GM12878 (cell line): ENCODE measurements at regions not wholly inside any gene's neighbourhood (a gene's known extent, or its start where the extent isn't known, plus 50 kb on each side); places are given as distances from the start of the nearest gene placed in this dataset.

Experiments used
- ATAC-seq: fragments of 200-7000 bp; cut with Tn5 transposase; 3 replicates; pipeline ENCODE4 v1.9.1; 2020; ENCODE audit warnings: mild to moderate bottlenecking, moderate library complexity
- BruUV-seq: library from RNA; stranded (reverse); fragments of 400-500 nt; replicated peaks from 2 replicates; lab custom pipeline; 2021; lab: Mats Ljungman, UMichigan
- CTCF ChIA-PET: fragments of 300-600 bp; sonication (Branson Sonifier 250); formaldehyde crosslinking; extraction: SDS; loops from one replicate; lab custom pipeline; 2021; ENCODE audit warnings: inconsistent platforms; lab: Yijun Ruan, JAX
- POLR2A ChIA-PET: fragments of 350-600 bp; formaldehyde crosslinking; extraction: SDS; loops from one replicate; lab custom pipeline; 2021; ENCODE audit warnings: inconsistent platforms; lab: Charles Lee
- RAD21 ChIA-PET: fragments of 300-600 bp; sonication (Branson Sonifier 250); formaldehyde crosslinking; loops from one replicate; lab custom pipeline; 2023; ENCODE audit warnings: antibody characterized with exemption; ENCODE audit not compliant: unreplicated experiment; lab: Charles Lee
- SMC1A ChIA-PET: fragments of 300-600 bp; sonication (Branson Sonifier 250); formaldehyde crosslinking; loops from one replicate; lab custom pipeline; 2023; ENCODE audit not compliant: unreplicated experiment, uncharacterized antibody; lab: Charles Lee
- DNase-seq: peaks from one replicate; pipeline ENCODE4 v3.0.0-alpha.2; 2011; ENCODE audit warnings: low read depth, low spot score
- FAIRE-seq: peaks from 3 replicates; lab custom pipeline; 2011; peaks lifted over from hg19 to GRCh38; lab: Jason Lieb, UNC
- H2AFZ ChIP-seq: 2 replicates; pipeline ENCODE4 v1.6.0; 2011; ENCODE audit warnings: low read depth, low read length, control low read depth; ENCODE audit not compliant: control insufficient read depth
- H3K27ac ChIP-seq: 2 replicates; pipeline ENCODE4 v1.5.1; 2011; ENCODE audit warnings: control low read depth; ENCODE audit not compliant: control insufficient read depth, insufficient read depth
- H3K27me3 ChIP-seq, 2 experiments: replicated peaks in 1 of 2; 2 replicates each; pipeline versions ENCODE4 v1.6.0 to v1.6.1; 2011; ENCODE audit warnings: low read length in 1 of 2; ENCODE audit not compliant: control insufficient read depth in 2 of 2, insufficient read depth in 2 of 2
- H3K36me3 ChIP-seq, 2 experiments: 2 replicates each; pipeline ENCODE4 v1.5.1; 2011; ENCODE audit warnings: low read length in 1 of 2; ENCODE audit not compliant: control insufficient read depth in 2 of 2, insufficient read depth in 2 of 2
- H3K4me1 ChIP-seq: 2 replicates; pipeline ENCODE4 v1.6.1; 2011; ENCODE audit warnings: mild to moderate bottlenecking, low read length, moderate library complexity, mixed read lengths; ENCODE audit not compliant: control insufficient read depth, insufficient read depth
- H3K4me2 ChIP-seq: 2 replicates; pipeline ENCODE4 v1.6.0; 2011; ENCODE audit warnings: control low read depth; ENCODE audit not compliant: control insufficient read depth, insufficient read depth
- H3K4me3 ChIP-seq: fragments of 200-600 bp; sonication (generic); 2 replicates; pipeline ENCODE4 v1.5.1; 2016
- H3K79me2 ChIP-seq: 2 replicates; pipeline ENCODE4 v1.6.0; 2011; ENCODE audit warnings: low read length; ENCODE audit not compliant: control insufficient read depth, insufficient read depth
- H3K9ac ChIP-seq: 2 replicates; pipeline ENCODE4 v1.8.0; 2011; ENCODE audit warnings: low read length, control low read depth, mixed read lengths; ENCODE audit not compliant: control insufficient read depth, insufficient read depth
- H3K9me3 ChIP-seq: replicated peaks from 3 replicates; pipeline ENCODE4 v1.5.1; 2011; ENCODE audit warnings: mild to moderate bottlenecking, low read length; ENCODE audit not compliant: control insufficient read depth, insufficient read depth
- H4K20me1 ChIP-seq: 2 replicates; pipeline ENCODE4 v1.6.0; 2011; ENCODE audit not compliant: control insufficient read depth, insufficient read depth
- EP300 ChIP-seq, 2 experiments: fragments of 150-350 bp in 1 of 2; IDR thresholded peaks; 2 replicates each; pipeline ENCODE4 v1.6.1; 2011 to 2012; ENCODE audit warnings: low read depth in 2 of 2, low read length in 2 of 2, borderline replicate concordance in 1 of 2, improper control_type of control experiment in 1 of 2, inconsistent platforms in 1 of 2; ENCODE audit not compliant: control insufficient read depth in 1 of 2
- ETV6 ChIP-seq, 2 experiments: fragments of 450-650 bp in 1 of 2; IDR thresholded peaks in 1 of 2; conservative IDR thresholded peaks in 1 of 2; 2 replicates each; pipeline ENCODE4 v1.6.1; 2014; ENCODE audit warnings: antibody characterized with exemption in 1 of 2, borderline replicate concordance in 1 of 2, low read depth in 1 of 2, mild to moderate bottlenecking in 1 of 2, moderate library complexity in 1 of 2
- GABPA ChIP-seq: IDR thresholded peaks from 2 replicates; pipeline ENCODE4 v1.6.1; 2014; ENCODE audit warnings: antibody characterized with exemption, low read depth, mild to moderate bottlenecking, inconsistent platforms
- NFIC ChIP-seq: IDR thresholded peaks from 2 replicates; pipeline ENCODE4 v1.6.1; 2012; ENCODE audit warnings: low read depth, mild to moderate bottlenecking, inconsistent platforms, low read length, moderate library complexity
- NR2C2 ChIP-seq: IDR thresholded peaks from 2 replicates; pipeline ENCODE4 v1.6.1; 2011; ENCODE audit warnings: borderline replicate concordance, low read depth; ENCODE audit not compliant: control insufficient read depth, insufficient read length
- POLR2AphosphoS5 ChIP-seq: IDR thresholded peaks from 2 replicates; pipeline ENCODE4 v1.6.1; 2011; ENCODE audit warnings: mild to moderate bottlenecking, low read length, inconsistent platforms
- RELA ChIP-seq: fragments of 450-650 bp; IDR thresholded peaks from 2 replicates; pipeline ENCODE4 v1.8.0; 2014; ENCODE audit warnings: borderline replicate concordance; ENCODE audit not compliant: partially characterized antibody
- SMC3 ChIP-seq: IDR thresholded peaks from 2 replicates; pipeline ENCODE4 v1.6.1; 2011; ENCODE audit warnings: low read length, improper control_type of control experiment, borderline replicate concordance
- WGBS: methylation state at CpG from one replicate; pipeline ENCODE4 v1.1.6; 2016; ENCODE audit warnings: low lambda C conversion rate; ENCODE audit not compliant: insufficient replicate concordance, insufficient coverage; ENCODE audit errors: missing lambda C conversion rate; 5-methylcytosine and 5-hydroxymethylcytosine counted together
- in situ Hi-C: fragments of 300-500 bp; cut with MboI; formaldehyde crosslinking; loops from 9 replicates; pipeline ENCODE4 v1.14.3; 2018; ENCODE audit warnings: mixed read lengths
- intact Hi-C: fragments of 100-400 bp; cut with micrococcal nuclease; formaldehyde crosslinking; loops from one replicate; pipeline ENCODE4 v1.14.2; 2022; ENCODE audit not compliant: unreplicated experiment
- TF ChIP-seq, protein P1 (sequence below): fragments of 150-350 bp; IDR thresholded peaks from 2 replicates; pipeline ENCODE4 v1.6.1; 2016; ENCODE audit warnings: low read depth, low read length
- TF ChIP-seq, protein P2 (sequence below): fragments of 450-650 bp; IDR thresholded peaks from 2 replicates; pipeline ENCODE4 v1.6.1; 2017; ENCODE audit warnings: borderline replicate concordance
- TF ChIP-seq, protein P3 (sequence below): fragments of 150-350 bp; IDR thresholded peaks from 2 replicates; pipeline ENCODE4 v1.6.1; 2014; ENCODE audit warnings: mild to moderate bottlenecking, low read depth, low read length

GRCh38 chr13:86188170-86188569, 389.0 kb upstream of the SLITRK6 start:
- TF ChIP-seq, protein P1, sequence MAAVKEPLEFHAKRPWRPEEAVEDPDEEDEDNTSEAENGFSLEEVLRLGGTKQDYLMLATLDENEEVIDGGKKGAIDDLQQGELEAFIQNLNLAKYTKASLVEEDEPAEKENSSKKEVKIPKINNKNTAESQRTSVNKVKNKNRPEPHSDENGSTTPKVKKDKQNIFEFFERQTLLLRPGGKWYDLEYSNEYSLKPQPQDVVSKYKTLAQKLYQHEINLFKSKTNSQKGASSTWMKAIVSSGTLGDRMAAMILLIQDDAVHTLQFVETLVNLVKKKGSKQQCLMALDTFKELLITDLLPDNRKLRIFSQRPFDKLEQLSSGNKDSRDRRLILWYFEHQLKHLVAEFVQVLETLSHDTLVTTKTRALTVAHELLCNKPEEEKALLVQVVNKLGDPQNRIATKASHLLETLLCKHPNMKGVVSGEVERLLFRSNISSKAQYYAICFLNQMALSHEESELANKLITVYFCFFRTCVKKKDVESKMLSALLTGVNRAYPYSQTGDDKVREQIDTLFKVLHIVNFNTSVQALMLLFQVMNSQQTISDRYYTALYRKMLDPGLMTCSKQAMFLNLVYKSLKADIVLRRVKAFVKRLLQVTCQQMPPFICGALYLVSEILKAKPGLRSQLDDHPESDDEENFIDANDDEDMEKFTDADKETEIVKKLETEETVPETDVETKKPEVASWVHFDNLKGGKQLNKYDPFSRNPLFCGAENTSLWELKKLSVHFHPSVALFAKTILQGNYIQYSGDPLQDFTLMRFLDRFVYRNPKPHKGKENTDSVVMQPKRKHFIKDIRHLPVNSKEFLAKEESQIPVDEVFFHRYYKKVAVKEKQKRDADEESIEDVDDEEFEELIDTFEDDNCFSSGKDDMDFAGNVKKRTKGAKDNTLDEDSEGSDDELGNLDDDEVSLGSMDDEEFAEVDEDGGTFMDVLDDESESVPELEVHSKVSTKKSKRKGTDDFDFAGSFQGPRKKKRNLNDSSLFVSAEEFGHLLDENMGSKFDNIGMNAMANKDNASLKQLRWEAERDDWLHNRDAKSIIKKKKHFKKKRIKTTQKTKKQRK, result no peak
- TF ChIP-seq EP300 (IDR thresholded peaks at IDR 0.05; ENCODE audit: borderline replicate concordance in 1 of 2, control insufficient read depth in 1 of 2, low read depth in 2 of 2, low read length in 2 of 2) (no peak), NFIC (no peak), NR2C2 (no peak), SMC3 (no peak), ETV6 (conservative IDR thresholded peaks at IDR 0.05 in 1 of 2, IDR thresholded peaks at IDR 0.05 in 1 of 2; ENCODE audit: borderline replicate concordance in 1 of 2, low read depth in 1 of 2) (no peak), RELA (no peak), GABPA (no peak), POLR2AphosphoS5 (no peak)
- TF ChIP-seq, protein P2, sequence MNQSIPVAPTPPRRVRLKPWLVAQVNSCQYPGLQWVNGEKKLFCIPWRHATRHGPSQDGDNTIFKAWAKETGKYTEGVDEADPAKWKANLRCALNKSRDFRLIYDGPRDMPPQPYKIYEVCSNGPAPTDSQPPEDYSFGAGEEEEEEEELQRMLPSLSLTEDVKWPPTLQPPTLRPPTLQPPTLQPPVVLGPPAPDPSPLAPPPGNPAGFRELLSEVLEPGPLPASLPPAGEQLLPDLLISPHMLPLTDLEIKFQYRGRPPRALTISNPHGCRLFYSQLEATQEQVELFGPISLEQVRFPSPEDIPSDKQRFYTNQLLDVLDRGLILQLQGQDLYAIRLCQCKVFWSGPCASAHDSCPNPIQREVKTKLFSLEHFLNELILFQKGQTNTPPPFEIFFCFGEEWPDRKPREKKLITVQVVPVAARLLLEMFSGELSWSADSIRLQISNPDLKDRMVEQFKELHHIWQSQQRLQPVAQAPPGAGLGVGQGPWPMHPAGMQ, result no peak
- TF ChIP-seq, protein P3, sequence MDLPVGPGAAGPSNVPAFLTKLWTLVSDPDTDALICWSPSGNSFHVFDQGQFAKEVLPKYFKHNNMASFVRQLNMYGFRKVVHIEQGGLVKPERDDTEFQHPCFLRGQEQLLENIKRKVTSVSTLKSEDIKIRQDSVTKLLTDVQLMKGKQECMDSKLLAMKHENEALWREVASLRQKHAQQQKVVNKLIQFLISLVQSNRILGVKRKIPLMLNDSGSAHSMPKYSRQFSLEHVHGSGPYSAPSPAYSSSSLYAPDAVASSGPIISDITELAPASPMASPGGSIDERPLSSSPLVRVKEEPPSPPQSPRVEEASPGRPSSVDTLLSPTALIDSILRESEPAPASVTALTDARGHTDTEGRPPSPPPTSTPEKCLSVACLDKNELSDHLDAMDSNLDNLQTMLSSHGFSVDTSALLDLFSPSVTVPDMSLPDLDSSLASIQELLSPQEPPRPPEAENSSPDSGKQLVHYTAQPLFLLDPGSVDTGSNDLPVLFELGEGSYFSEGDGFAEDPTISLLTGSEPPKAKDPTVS, result no peak
- ChIA-PET SMC1A (no interaction called here), POLR2A (no interaction called here), RAD21 (no interaction called here), CTCF (no interaction called here)
- no peaks in the 10 kb centered on the region for H3K27me3 ChIP-seq
- ATAC-seq (no peak), DNase-seq (no peak), FAIRE-seq (no peak)
- WGBS, result 67% methylated on average over 4 of the region's 4 CpGs
- no peaks in the 10 kb centered on the region for H4K20me1 ChIP-seq
- intact Hi-C loops (no loop called here), in situ Hi-C loops (no loop called here)
- H3K36me3 ChIP-seq, result no peaks in the 10 kb centered on the region
- no peak overlapping the region for H3K9ac ChIP-seq
- H3K9me3 ChIP-seq, result no peaks in the 10 kb centered on the region
- no peak overlapping the region for H3K4me2 ChIP-seq
- H2AFZ ChIP-seq, result no peak overlapping the region
- H3K4me1 ChIP-seq, result no peaks in the 10 kb centered on the region
- H3K27ac ChIP-seq, result no peak overlapping the region
- no peaks in the 10 kb centered on the region for H3K79me2 ChIP-seq
- H3K4me3 ChIP-seq, result no peak overlapping the region
- no TSS peak for BruUV-seq
